GM23338 (cell line): ENCODE measurements at regions not wholly inside any gene's neighbourhood (a gene's known extent, or its start where the extent isn't known, plus 50 kb on each side); places are given as distances from the start of the nearest gene placed in this dataset.

Experiments
- ATAC-seq: fragments of 200-7000 bp; cut with Tn5 transposase; 3 replicates; pipeline ENCODE4 v1.9.1; 2020
- DNase-seq: peaks from one replicate; pipeline ENCODE4 v3.0.0-alpha.2; 2015; ENCODE audit warnings: low spot score
- H2AFZ ChIP-seq: fragments of 200-600 bp; sonication (generic); 2 replicates; pipeline ENCODE4 v1.8.0; 2016; ENCODE audit warnings: antibody characterized with exemption, mild to moderate bottlenecking, moderate library complexity
- H3F3A ChIP-seq: fragments of 200-600 bp; sonication (generic); replicated peaks from 2 replicates; pipeline ENCODE4 v1.8.0; 2017; ENCODE audit warnings: antibody characterized with exemption, mixed run types, low read depth
- H3K27ac ChIP-seq: fragments of 200-600 bp; sonication (generic); 2 replicates; pipeline ENCODE4 v1.6.1; 2016; ENCODE audit warnings: low read depth
- H3K27me3 ChIP-seq: fragments of 200-600 bp; sonication (generic); 2 replicates; pipeline ENCODE4 v1.8.0; 2016; ENCODE audit warnings: mild to moderate bottlenecking, mixed run types, moderate library complexity; ENCODE audit not compliant: insufficient read depth
- H3K36me3 ChIP-seq: fragments of 200-600 bp; sonication (generic); 2 replicates; pipeline ENCODE4 v1.8.0; 2016; ENCODE audit warnings: mild to moderate bottlenecking; ENCODE audit not compliant: insufficient read depth
- H3K4me1 ChIP-seq: fragments of 200-600 bp; sonication (generic); 2 replicates; pipeline ENCODE4 v1.8.0; 2016; ENCODE audit warnings: mild to moderate bottlenecking, moderate library complexity; ENCODE audit not compliant: insufficient read depth
- H3K4me2 ChIP-seq: fragments of 200-600 bp; sonication (generic); 2 replicates; pipeline ENCODE4 v1.7.1; 2017; ENCODE audit warnings: mixed run types
- H3K4me3 ChIP-seq: fragments of 200-600 bp; sonication (generic); 2 replicates; pipeline ENCODE4 v1.6.1; 2016; ENCODE audit warnings: mixed run types
- H3K79me2 ChIP-seq: fragments of 200-600 bp; sonication (generic); replicated peaks from 2 replicates; pipeline ENCODE4 v1.8.0; 2017; ENCODE audit warnings: mild to moderate bottlenecking; ENCODE audit not compliant: insufficient read depth
- H3K9me2 ChIP-seq: fragments of 200-600 bp; sonication (generic); 2 replicates; pipeline ENCODE4 v1.8.0; 2017; ENCODE audit not compliant: insufficient read depth
- H4K20me1 ChIP-seq: fragments of 200-600 bp; sonication (generic); replicated peaks from 2 replicates; pipeline ENCODE4 v1.8.0; 2017; ENCODE audit warnings: mild to moderate bottlenecking; ENCODE audit not compliant: insufficient read depth
- H3K27ac Mint-ChIP-seq: 2 replicates; pipeline ENCODE4 v1.8.0; 2020; ENCODE audit warnings: inconsistent platforms, mild to moderate bottlenecking, moderate library complexity, mixed read lengths
- H3K27me3 Mint-ChIP-seq: 3 replicates; pipeline ENCODE4 v1.8.0; 2022; ENCODE audit warnings: low read depth, mild to moderate bottlenecking, moderate library complexity, mixed read lengths, inconsistent platforms; ENCODE audit not compliant: insufficient read depth, poor library complexity
- H3K36me3 Mint-ChIP-seq: 3 replicates; pipeline ENCODE4 v1.8.0; 2021; ENCODE audit warnings: low read depth, mild to moderate bottlenecking, inconsistent platforms, moderate library complexity, mixed read lengths
- H3K4me1 Mint-ChIP-seq: 3 replicates; pipeline ENCODE4 v1.8.0; 2020; ENCODE audit warnings: mild to moderate bottlenecking, inconsistent platforms, mixed read lengths
- H3K4me3 Mint-ChIP-seq: 3 replicates; pipeline ENCODE4 v1.8.0; 2021; ENCODE audit warnings: moderate library complexity, mild to moderate bottlenecking, inconsistent platforms, mixed read lengths
- H3K9me3 Mint-ChIP-seq: 3 replicates; pipeline ENCODE4 v1.8.0; 2020; ENCODE audit warnings: moderate library complexity, mild to moderate bottlenecking, inconsistent platforms, mixed read lengths
- EZH2 ChIP-seq: fragments of 200-600 bp; sonication (generic); IDR thresholded peaks from one replicate; pipeline ENCODE4 v1.8.0; 2017; ENCODE audit warnings: antibody characterized with exemption, mild to moderate bottlenecking, low read depth; ENCODE audit not compliant: unreplicated experiment
- JUNB ChIP-seq: IDR thresholded peaks from one replicate; pipeline ENCODE4 v1.6.1; 2016; ENCODE audit warnings: antibody characterized with exemption; ENCODE audit not compliant: unreplicated experiment
- TF ChIP-seq, protein P1 (sequence below), 2 experiments: fragments of 200-600 bp in 1 of 2; sonication (generic) in 1 of 2; conservative IDR thresholded peaks; 2 replicates each; pipeline versions ENCODE4 v1.5.1 to v1.6.1; 2016 to 2017; ENCODE audit warnings: antibody characterized with exemption in 2 of 2, low read depth in 2 of 2, mild to moderate bottlenecking in 2 of 2, moderate library complexity in 1 of 2
- TF ChIP-seq, protein P2 (sequence below): IDR thresholded peaks from 2 replicates; pipeline ENCODE4 v1.6.1; 2016; ENCODE audit warnings: antibody characterized with exemption
- TF ChIP-seq, protein P3 (sequence below): IDR thresholded peaks from one replicate; pipeline ENCODE4 v1.6.1; 2018; ENCODE audit warnings: antibody characterized with exemption; ENCODE audit not compliant: unreplicated experiment

DNA sequence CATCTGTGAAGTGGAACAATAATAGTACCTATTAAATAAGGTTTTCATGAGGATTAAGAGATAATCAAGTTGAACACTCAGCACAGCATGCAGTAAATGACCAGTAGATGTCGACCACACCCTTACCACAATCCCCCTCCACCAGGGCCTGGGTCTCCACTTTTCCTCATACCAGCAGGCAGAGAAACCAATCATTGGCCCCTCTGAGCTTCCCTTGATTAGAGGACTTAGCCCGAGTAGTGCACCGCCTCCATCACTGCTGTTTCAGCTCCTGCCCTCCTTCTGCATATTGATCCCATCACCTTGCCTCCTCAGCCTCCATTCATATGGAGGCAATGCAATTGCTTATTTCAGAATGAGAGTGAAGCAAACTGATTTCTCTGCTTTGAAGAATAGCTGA is 96.5 kb upstream of the CDH11 start:
- Histone ChIP-seq H3K9me2 (no peaks in the 10 kb centered on the region; the same call in 1 of the 2 replicates), H2AFZ (no peak overlapping the region), H3K27ac (no peak overlapping the region), H3K27me3 (peaks cover 18% of the 10 kb centered on the region; the same call in 1 of the 2 replicates), H3K79me2 (no peaks in the 10 kb centered on the region), H3K4me1 (peaks cover 17% of the 10 kb centered on the region), H3F3A (no peaks in the 10 kb centered on the region), H3K4me3 (no peak overlapping the region), H3K36me3 (no peaks in the 10 kb centered on the region), H3K4me2 (no peak overlapping the region), H4K20me1 (no peaks in the 10 kb centered on the region)
- DNase-seq (peak; percentile 27), ATAC-seq (peak; percentile 63)
- TF ChIP-seq JUNB, result no peak
- TF ChIP-seq EZH2, result no peak
- TF ChIP-seq, protein P1, sequence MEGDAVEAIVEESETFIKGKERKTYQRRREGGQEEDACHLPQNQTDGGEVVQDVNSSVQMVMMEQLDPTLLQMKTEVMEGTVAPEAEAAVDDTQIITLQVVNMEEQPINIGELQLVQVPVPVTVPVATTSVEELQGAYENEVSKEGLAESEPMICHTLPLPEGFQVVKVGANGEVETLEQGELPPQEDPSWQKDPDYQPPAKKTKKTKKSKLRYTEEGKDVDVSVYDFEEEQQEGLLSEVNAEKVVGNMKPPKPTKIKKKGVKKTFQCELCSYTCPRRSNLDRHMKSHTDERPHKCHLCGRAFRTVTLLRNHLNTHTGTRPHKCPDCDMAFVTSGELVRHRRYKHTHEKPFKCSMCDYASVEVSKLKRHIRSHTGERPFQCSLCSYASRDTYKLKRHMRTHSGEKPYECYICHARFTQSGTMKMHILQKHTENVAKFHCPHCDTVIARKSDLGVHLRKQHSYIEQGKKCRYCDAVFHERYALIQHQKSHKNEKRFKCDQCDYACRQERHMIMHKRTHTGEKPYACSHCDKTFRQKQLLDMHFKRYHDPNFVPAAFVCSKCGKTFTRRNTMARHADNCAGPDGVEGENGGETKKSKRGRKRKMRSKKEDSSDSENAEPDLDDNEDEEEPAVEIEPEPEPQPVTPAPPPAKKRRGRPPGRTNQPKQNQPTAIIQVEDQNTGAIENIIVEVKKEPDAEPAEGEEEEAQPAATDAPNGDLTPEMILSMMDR (conservative IDR thresholded peaks at IDR 0.05; ENCODE audit: low read depth in 2 of 2), result peak; percentile 46 to 64
- Mint-ChIP-seq H3K9me3 (no peaks in the 10 kb centered on the region), H3K36me3 (no peaks in the 10 kb centered on the region), H3K4me3 (no peak overlapping the region), H3K27me3 (no peaks in the 10 kb centered on the region), H3K4me1 (peaks cover 13% of the 10 kb centered on the region), H3K27ac (no peak overlapping the region)

DNA sequence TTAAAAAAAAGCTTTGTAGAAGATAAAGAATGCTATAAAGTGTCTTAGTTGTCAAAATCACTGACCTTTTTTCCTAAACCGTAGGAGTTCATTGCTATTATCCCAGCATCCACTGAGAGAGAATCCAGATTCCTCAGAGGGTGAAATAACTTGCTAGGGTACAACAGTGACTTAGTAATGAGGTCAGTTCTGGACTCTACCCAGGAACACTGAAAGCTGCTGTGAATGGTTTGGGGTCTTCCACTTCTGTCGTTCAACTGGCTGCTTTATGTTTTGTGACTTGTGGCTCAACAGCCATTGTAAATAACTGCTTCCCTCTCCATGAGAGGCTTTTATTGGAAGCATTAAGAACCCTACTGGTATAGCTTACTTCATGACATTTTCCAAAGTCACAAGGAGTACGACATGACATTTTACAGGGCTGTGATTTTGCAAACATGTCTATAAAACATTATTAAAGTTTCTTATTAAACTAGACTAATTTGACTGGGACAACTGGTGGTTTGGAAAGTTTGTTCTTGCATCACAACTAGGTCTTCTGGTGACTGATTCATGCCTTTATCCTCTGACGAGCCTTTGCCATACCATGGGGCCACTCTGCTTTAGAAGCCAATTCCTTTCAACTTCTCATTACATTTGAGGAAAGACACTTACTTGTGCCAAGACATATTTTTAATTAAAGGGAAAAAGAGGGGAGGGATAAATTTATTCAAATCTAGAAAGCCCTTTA is 92.2 kb upstream of the CDH11 start:
- no peak overlapping the region for H3K4me2 ChIP-seq

More for the DNA sequence above, 92.2 kb upstream of the CDH11 start:
- Mint-ChIP-seq H3K9me3 (no peaks in the 10 kb centered on the region), H3K4me3 (no peak overlapping the region), H3K4me1 (no peaks in the 10 kb centered on the region; the same call in 2 of the 3 replicates), H3K27me3 (no peaks in the 10 kb centered on the region), H3K27ac (no peak overlapping the region), H3K36me3 (no peaks in the 10 kb centered on the region)
- Histone ChIP-seq H3K9me2 (no peaks in the 10 kb centered on the region; the same call in 1 of the 2 replicates), H3K4me3 (no peak overlapping the region), H3K27ac (no peak overlapping the region), H2AFZ (no peak overlapping the region), H3K4me1 (peaks cover 8% of the 10 kb centered on the region; the same call in 1 of the 2 replicates), H3K27me3 (no peaks in the 10 kb centered on the region; the same call in 1 of the 2 replicates), H3F3A (no peaks in the 10 kb centered on the region), H3K36me3 (no peaks in the 10 kb centered on the region), H3K79me2 (no peaks in the 10 kb centered on the region), H4K20me1 (no peaks in the 10 kb centered on the region)
- TF ChIP-seq EZH2 (no peak), JUNB (no peak)
- TF ChIP-seq, protein P2, sequence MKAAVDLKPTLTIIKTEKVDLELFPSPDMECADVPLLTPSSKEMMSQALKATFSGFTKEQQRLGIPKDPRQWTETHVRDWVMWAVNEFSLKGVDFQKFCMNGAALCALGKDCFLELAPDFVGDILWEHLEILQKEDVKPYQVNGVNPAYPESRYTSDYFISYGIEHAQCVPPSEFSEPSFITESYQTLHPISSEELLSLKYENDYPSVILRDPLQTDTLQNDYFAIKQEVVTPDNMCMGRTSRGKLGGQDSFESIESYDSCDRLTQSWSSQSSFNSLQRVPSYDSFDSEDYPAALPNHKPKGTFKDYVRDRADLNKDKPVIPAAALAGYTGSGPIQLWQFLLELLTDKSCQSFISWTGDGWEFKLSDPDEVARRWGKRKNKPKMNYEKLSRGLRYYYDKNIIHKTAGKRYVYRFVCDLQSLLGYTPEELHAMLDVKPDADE, result no peak
- TF ChIP-seq, protein P3, sequence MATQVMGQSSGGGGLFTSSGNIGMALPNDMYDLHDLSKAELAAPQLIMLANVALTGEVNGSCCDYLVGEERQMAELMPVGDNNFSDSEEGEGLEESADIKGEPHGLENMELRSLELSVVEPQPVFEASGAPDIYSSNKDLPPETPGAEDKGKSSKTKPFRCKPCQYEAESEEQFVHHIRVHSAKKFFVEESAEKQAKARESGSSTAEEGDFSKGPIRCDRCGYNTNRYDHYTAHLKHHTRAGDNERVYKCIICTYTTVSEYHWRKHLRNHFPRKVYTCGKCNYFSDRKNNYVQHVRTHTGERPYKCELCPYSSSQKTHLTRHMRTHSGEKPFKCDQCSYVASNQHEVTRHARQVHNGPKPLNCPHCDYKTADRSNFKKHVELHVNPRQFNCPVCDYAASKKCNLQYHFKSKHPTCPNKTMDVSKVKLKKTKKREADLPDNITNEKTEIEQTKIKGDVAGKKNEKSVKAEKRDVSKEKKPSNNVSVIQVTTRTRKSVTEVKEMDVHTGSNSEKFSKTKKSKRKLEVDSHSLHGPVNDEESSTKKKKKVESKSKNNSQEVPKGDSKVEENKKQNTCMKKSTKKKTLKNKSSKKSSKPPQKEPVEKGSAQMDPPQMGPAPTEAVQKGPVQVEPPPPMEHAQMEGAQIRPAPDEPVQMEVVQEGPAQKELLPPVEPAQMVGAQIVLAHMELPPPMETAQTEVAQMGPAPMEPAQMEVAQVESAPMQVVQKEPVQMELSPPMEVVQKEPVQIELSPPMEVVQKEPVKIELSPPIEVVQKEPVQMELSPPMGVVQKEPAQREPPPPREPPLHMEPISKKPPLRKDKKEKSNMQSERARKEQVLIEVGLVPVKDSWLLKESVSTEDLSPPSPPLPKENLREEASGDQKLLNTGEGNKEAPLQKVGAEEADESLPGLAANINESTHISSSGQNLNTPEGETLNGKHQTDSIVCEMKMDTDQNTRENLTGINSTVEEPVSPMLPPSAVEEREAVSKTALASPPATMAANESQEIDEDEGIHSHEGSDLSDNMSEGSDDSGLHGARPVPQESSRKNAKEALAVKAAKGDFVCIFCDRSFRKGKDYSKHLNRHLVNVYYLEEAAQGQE, result no peak
- ATAC-seq (no peak), DNase-seq (no peak)
